Heart left ventricle (tissue), 16 donors: ENCODE measurements at regions not wholly inside any gene's neighbourhood (a gene's known extent, or its start where the extent isn't known, plus 50 kb on each side); places are given as distances from the start of the nearest gene placed in this dataset.
"Not testable (repeated sequence)": the region's sequence is repeated elsewhere in the genome, so short reads cannot be mapped to it uniquely, and the experiment has no call there.

ENCODE experiments used
- ATAC-seq, 4 donors: fragments of 200-7000 bp; cut with Tn5 transposase; one replicate each; pipeline ENCODE4 v1.9.1; 2020 to 2022; ENCODE audit warnings: moderate library complexity in 4 of 4, mild to moderate bottlenecking in 3 of 4, moderate number of reproducible peaks in 1 of 4
- DNase-seq, 5 donors: peaks; one replicate each; pipeline ENCODE4 v3.0.0-alpha.2; 2020
- H3K27ac ChIP-seq, 12 donors: fragments of 200-600 bp; sonication (generic) in 4 of 12; one replicate each; pipeline versions ENCODE4 v1.5.0 to v1.8.0; 2016 to 2022; ENCODE audit warnings: mild to moderate bottlenecking in 2 of 12
- H3K27me3 ChIP-seq, 9 donors: fragments of 200-600 bp; sonication (generic) in 2 of 9; one replicate each; pipeline versions ENCODE4 v1.5.1 to v1.8.0; 2016 to 2022; ENCODE audit warnings: mild to moderate bottlenecking in 3 of 9
- H3K36me3 ChIP-seq, 9 donors: fragments of 200-600 bp; sonication (generic) in 2 of 9; one replicate each; pipeline versions ENCODE4 v1.5.0 to v1.8.0; 2018 to 2022; ENCODE audit warnings: mild to moderate bottlenecking in 2 of 9
- H3K4me1 ChIP-seq, 12 donors: fragments of 200-600 bp; sonication (generic) in 4 of 12; one replicate each; pipeline versions ENCODE4 v1.5.0 to v1.8.0; 2016 to 2022; ENCODE audit warnings: mild to moderate bottlenecking in 3 of 12
- H3K4me3 ChIP-seq, 12 donors: fragments of 200-600 bp; sonication (generic) in 4 of 12; one replicate each; pipeline versions ENCODE4 v1.5.0 to v1.8.0; 2017 to 2022; ENCODE audit warnings: mild to moderate bottlenecking in 9 of 12, moderate library complexity in 4 of 12
- H3K9me3 ChIP-seq, 12 donors: fragments of 200-600 bp; sonication (generic) in 4 of 12; one replicate each; pipeline versions ENCODE4 v1.5.0 to v1.8.0; 2016 to 2022; ENCODE audit warnings: mild to moderate bottlenecking in 1 of 12
- CTCF ChIP-seq, 12 donors: fragments of 200-600 bp; sonication (generic) in 4 of 12; IDR thresholded peaks; one replicate each; pipeline versions ENCODE4 v1.5.0 to v1.8.0; 2018 to 2022; ENCODE audit warnings: antibody characterized with exemption in 12 of 12, mild to moderate bottlenecking in 5 of 12
- POLR2A ChIP-seq, 2 donors: fragments of 450-650 bp; IDR thresholded peaks; one replicate each; pipeline ENCODE4 v1.6.1; 2017; ENCODE audit warnings: antibody characterized with exemption in 2 of 2, mild to moderate bottlenecking in 2 of 2, moderate library complexity in 2 of 2
- WGBS, 4 donors: extraction: QIAGEN DNeasy Blood & Tissue Kit in 2 of 4; methylation state at CpG; one replicate each; pipeline versions ENCODE4 v1.1.5 to v1.1.7; 2013 to 2018; 5-methylcytosine and 5-hydroxymethylcytosine counted together
- intact Hi-C, 10 donors: fragments of 100-400 bp; cut with DNase I; formaldehyde crosslinking; loops; one replicate each; pipeline versions ENCODE4 v1.11.1 to v1.14.2; 2022
- donor health status: ischemic (EF 13 %, LVEDD 7.1; RV severe dilation, severe dysfunction).
- donor health status: healthy with polysubstance abuse.
- donor health status: DM: no; HTN: yes; CAD: no.
- donor health status: DM: no; HTN: no; CAD: no.
- donor health status: ischemic (EF 25% LVEDD 6.9; RV normal size, moderate dysfunction).
- donor health status: ischemic (EF 25% LVEDD 5.7; RV mildly dilated, moderate dysfunction).
- donor health status: healthy.
- donor health status: DM: yes; HTN: yes; CAD: no.
- donor health status: ischemic (EF 35%, LVEDD 5.7; RV mildly dilated, moderate dysfunction).
- donor health status: nonischemic (EF 11% LVEDD 7.7; RV severe dilation, severe dysfunction).
- donor health status: DM: yes; HTN: yes; CAD: no.
- donor health status: PGD.
- donor health status: ischemic (EF 29% LVEDD 5.4; RV normal size, mild dysfunction).
- donor health status: nonischemic (EF 23%, LVEDD 6.1; RV moderate dilation, normal function).

DNA sequence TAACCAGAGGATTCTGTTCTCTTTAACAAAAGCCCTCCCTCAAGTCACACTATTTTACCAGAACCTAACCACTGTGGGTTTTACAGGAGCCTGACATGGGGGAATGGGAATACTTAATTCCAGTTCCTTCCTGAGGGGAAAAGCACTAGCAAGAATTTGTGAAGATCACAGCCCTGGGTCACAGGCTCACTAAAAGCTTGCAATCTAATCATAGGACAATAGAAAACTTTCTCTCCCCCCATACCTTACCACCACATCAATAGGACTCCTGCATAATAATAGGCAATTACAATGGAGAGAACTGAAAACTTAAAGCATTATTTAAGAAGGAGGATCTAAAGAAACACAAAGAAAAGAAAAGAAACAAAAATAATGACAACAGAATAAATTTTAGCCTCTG is 225.8 kb upstream of the ZNF804A start:
- intact Hi-C loops = no loop called here
- no peak overlapping the region for H3K27ac ChIP-seq
- H3K9me3 ChIP-seq = no peaks in the 10 kb centered on the region
- no peak for ATAC-seq
- no peaks in the 10 kb centered on the region for H3K4me1 ChIP-seq
- H3K36me3 ChIP-seq = no peaks in the 10 kb centered on the region
- DNase-seq = no peak
- no peak overlapping the region for H3K4me3 ChIP-seq
- TF ChIP-seq CTCF (IDR thresholded peaks at IDR 0.05) = no peak
- no peak for TF ChIP-seq POLR2A (IDR thresholded peaks at IDR 0.05)
- no peaks in the 10 kb centered on the region for H3K27me3 ChIP-seq

GRCh38 chr2:184394642-184395041 is 203.7 kb upstream of the ZNF804A start:
- Histone ChIP-seq H3K9me3 (peaks cover 0 to 4% (median 0%) of the 10 kb centered on the region in 12 donors), H3K36me3 (no peaks in the 10 kb centered on the region), H3K27ac (no peak overlapping the region), H3K4me3 (no peak overlapping the region), H3K4me1 (no peaks in the 10 kb centered on the region), H3K27me3 (no peaks in the 10 kb centered on the region)
- intact Hi-C loops = no loop called here
- DNase-seq = no peak
- TF ChIP-seq CTCF (IDR thresholded peaks at IDR 0.05) (no peak), POLR2A (IDR thresholded peaks at IDR 0.05) (no peak)
- no peak for ATAC-seq

DNA sequence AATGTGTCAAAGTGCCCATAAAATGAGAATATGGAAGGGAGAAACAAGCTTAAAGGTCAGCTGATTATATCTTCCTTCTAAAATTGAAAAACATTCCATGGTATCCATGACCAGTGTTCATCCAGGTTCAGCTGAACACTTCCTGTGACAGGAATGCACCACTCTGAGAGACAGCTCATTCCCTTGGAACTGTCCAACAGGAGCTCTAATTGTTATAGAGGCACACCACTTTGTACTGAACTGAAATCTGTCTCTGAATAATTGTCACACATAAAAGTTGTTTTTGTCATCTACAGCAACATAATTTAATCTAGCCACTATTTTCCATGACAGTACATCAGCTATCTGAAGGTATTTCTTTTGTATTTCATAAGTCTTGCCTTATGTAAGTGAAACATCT is 195.9 kb upstream of the ZNF804A start:
- DNase-seq = no peak
- Histone ChIP-seq H3K27me3 (no peaks in the 10 kb centered on the region), H3K4me3 (no peak overlapping the region), H3K4me1 (no peaks in the 10 kb centered on the region), H3K36me3 (no peaks in the 10 kb centered on the region), H3K27ac (no peak overlapping the region), H3K9me3 (peaks cover 0 to 17% (median 0%) of the 10 kb centered on the region in 12 donors)
- intact Hi-C loops = no loop called here
- ATAC-seq = no peak
- no peak for TF ChIP-seq POLR2A (IDR thresholded peaks at IDR 0.05)
- no peak for TF ChIP-seq CTCF (IDR thresholded peaks at IDR 0.05)

DNA sequence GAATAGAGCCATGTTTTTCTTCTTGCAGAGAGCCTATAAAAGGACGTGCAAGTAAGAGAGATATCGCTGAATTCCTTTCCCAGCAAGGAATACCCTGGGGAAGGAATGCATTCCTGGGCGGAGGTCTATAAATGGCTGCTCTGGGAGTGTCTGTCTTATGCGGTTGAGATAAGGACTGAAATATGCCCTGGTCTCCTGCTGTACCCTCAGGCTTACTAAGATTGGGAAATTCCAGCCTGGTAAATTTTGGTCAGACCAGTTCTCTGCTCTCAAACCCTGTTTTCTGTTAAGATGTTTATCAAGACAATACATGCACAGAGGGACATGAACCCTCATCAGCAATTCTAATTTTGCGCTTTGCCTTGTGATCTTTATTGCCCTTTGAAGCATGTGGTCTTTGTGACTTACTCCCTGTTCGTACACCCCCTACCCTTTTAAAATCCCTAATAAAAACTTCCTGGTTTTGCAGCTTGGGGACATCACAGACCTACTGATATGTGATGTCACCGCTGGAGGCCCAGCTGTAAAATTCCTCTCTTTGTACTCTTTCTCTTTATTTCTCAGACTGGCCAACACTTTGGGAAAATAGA is 191.2 kb upstream of the ZNF804A start:
- H3K27ac ChIP-seq, H3K4me1 ChIP-seq, H3K4me3 ChIP-seq, H3K27me3 ChIP-seq, ATAC-seq, H3K36me3 ChIP-seq, DNase-seq, intact Hi-C loops: not testable (repeated sequence)
- WGBS, 4 donors = 58 to 69% (median 64%) methylated on average over 7 of the region's 7 CpGs
- peaks cover 0 to 21% (median 0%) of the 10 kb centered on the region in 12 donors for H3K9me3 ChIP-seq

- DNase-seq (no peak), ATAC-seq (no peak)
- no peaks in the 10 kb centered on the region for H3K4me1 ChIP-seq
- H3K27me3 ChIP-seq = no peaks in the 10 kb centered on the region
- no peaks in the 10 kb centered on the region for H3K36me3 ChIP-seq
- intact Hi-C loops = no loop called here
- H3K9me3 ChIP-seq = peaks cover 0 to 21% (median 0%) of the 10 kb centered on the region in 12 donors
- H3K27ac ChIP-seq = no peak overlapping the region
- TF ChIP-seq CTCF (IDR thresholded peaks at IDR 0.05) (no peak), POLR2A (IDR thresholded peaks at IDR 0.05) (no peak)
- WGBS, 4 donors = 60 to 79% (median 70%) methylated on average over 1 of the region's 1 CpG
- no peak overlapping the region for H3K4me3 ChIP-seq
Measured at GRCh38 chr2:184410160-184410559, 188.2 kb upstream of the ZNF804A start.
